GM21717 (cell line): ENCODE measurements at regions not wholly inside any gene's neighbourhood (a gene's known extent, or its start where the extent isn't known, plus 50 kb on each side); places are given as distances from the start of the nearest gene placed in this dataset.

Source experiments
- ATAC-seq: cut with Tn5 transposase; IDR thresholded peaks from one replicate; pipeline ENCODE4 v1.9.1; 2021; ENCODE audit warnings: mild to moderate bottlenecking, moderate library complexity; ENCODE audit not compliant: unreplicated experiment

DNA sequence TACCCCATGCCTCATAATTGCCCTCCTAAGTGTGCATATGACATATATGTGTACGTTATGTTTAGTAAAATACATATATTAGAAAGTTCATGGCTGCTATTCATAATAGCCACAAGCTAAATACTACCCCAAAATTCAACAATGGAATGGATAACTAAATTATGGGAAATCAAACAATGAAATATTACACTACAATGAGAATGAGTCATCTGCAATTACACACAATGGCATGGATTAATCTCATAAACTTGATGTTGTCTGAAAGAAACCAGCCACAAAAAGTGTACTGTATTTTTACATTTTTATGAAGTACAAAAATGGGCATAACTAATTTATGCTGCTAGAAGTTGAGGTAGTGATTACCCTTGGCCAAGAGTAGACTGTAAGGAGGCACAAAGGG is 477.0 kb downstream of the HAO1 start:
- no peak for ATAC-seq

- no peak for ATAC-seq
These were observed 469.3 kb downstream of the HAO1 start for GRCh38 chr20:7470912-7471311.

GRCh38 chr20:7490288-7490687 is 450.0 kb downstream of the HAO1 start:
- ATAC-seq = no peak

- no peak for ATAC-seq
These were observed 448.0 kb downstream of the HAO1 start for GRCh38 chr20:7492257-7492656.

DNA sequence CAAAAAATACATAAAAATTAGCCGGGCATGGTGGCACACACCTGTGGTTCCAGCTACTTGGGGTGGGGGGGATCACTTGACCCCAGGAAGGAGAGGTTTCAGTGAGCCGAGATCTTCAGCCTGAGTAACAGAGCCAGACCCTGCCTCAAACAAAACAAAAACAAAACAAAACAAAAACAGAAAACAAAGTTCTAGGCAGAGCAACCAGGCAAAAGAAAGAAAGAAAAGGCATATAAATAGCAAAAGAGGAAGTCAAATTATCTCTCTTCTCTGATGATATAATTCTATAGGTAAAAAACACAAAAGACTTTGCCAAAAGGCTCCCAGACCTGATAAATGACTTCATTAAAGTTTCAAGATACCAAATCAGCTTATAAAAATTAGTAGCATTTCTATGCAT is 446.9 kb downstream of the HAO1 start:
- no peak for ATAC-seq

DNA sequence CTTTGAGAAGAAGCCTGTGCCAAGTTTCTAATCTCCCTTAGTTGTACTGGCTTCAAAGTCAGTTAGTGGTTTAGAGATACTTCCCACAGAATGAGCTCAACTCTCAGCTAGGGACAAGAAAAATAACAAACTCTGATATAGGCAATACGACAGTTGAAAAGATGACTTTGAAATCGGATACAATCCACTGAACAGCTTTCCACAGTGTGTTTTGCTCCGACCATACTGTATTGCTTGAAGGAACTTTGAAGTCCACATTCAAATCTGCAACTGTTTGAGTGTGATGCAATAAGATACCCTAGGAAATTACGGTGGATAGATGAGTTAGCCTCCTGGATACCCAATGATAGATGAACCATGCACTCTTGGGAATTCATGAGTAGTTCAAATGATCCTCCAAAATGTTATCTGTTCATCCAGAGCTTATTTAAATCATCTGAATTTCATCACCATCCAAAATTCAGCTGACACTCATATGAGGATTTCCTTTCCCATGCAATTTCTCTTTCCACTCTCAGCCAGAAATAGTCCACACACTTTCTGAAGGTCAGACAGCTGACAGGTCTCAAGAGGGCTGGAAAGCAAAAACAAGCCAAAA is 443.8 kb downstream of the HAO1 start:
- ATAC-seq = no peak

DNA sequence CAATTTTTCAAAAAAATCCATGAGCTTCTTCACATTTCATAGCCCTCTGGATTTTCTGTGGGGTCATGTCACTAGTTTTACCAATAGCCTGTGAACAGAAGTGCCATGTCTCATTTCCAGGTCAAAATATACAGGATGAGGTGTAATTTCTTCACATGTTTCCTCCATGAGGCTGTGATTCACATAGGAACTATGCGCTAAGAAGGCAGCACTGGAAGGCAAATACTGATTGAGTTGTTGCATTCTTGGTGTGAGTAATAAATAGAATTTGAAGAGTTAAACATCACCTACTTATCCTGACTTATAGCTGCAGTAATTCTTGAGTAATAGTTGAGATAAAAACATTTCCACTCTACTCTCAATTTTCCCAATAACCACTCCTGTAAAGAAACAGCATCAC is 442.3 kb downstream of the HAO1 start:
- ATAC-seq = no peak

DNA sequence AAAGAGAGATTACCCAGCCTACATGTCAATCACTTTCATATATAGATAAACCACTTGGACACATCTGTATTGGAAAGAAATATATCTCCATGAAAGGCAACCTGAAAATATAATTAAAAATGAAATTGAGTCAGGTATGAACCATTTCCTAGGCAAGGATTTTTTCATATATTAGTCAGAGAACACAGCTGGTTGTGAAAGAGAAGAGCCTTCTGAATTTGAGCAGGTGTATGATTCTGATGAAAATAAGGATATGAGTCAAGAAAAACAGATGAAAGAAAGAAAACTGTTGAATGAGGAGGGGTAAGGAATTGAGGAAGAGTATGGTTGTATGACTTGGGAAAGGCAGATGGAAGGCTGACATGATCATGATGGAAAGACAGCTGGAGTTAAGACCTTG is 441.1 kb downstream of the HAO1 start:
- ATAC-seq = no peak

DNA sequence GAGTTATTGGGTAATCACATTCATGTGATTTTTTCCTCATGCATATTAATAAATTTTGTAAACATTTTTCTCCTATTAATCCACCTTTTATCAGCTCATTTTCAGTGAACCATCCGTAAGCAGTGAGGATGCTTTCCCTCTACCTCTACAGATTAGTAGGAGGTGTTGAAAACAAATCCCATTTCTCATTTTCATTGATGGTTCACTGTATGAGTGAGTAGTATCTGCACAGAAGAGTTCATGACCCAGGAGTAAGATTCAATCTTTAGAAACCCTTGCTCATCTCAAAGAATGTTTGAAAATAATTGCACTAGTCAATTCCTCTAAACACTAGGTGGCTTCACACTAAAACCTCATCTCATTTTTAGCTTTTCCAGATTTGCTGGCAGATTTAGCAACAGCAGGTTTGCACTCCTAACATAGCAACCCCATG is 440.0 kb downstream of the HAO1 start:
- no peak for ATAC-seq

DNA sequence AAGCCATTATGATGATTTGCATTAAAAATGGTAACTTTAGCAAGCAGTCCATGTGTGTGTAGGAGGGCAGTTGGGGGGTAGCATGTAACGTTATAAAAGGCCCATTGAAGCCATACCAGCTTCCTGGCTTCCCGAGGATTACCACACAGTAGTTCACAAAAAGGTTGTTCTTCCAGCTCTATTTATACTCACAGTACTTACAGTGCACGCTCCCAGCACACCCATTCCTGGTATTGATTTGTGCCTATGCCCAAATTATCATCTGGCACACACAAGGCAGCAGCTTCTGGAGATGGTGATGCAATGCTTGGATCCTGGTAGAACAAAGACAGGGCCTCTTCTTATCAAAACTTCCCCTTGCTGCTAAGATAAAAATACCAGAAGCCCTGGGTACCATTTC is 436.8 kb downstream of the HAO1 start:
- ATAC-seq = no peak

DNA sequence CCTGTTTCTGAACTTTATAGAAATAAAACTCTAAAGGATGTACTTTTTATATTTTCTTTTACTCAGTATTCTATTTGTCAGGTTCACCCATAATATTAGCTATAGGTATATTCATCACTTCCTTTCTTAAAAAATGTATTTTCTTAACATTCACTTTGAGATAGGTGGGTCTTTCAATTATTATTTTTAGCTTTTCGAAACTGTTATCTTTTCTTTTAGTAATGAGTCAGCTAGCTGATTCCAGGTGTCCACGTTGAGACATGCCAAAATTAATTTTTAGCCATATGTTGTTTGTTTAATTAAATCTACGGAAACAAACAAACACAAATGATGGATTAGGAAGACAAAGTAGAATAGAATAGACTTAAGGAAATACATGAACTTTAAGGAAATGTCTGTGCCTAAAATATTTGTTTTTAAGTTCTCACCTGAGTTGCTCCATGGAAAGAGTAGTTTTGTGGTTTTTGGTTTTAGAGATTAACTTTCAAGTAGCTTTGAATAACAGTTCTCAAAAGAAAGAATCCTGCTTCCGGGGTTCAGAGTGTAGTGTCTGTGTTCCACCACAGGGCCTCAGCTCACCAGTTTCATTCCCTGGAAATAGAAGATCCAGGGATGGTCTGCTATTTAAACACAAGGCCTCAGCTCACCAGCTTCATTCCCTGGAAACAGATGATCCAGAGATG is 435.0 kb downstream of the HAO1 start:
- ATAC-seq = no peak

DNA sequence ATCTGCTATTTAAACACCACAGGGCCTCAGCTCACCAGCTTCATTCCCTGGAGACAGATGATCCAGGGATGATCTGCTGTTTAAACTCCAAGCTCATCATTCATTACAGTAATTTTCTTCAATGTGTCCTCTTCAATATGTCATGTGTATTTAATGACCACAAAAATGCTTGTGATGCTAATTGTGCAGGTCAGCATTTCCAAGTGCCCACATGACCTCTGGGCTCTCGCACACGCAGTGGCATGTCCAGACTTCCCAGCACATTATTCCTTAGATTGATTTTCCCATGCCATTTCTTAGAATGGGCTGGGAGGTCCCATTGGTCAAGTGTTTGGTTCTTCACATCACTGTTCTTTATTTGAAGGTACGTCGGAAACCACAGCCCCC is 434.4 kb downstream of the HAO1 start:
- ATAC-seq = no peak

- ATAC-seq = no peak
These were observed 423.6 kb downstream of the HAO1 start for GRCh38 chr20:7516621-7517111.

DNA sequence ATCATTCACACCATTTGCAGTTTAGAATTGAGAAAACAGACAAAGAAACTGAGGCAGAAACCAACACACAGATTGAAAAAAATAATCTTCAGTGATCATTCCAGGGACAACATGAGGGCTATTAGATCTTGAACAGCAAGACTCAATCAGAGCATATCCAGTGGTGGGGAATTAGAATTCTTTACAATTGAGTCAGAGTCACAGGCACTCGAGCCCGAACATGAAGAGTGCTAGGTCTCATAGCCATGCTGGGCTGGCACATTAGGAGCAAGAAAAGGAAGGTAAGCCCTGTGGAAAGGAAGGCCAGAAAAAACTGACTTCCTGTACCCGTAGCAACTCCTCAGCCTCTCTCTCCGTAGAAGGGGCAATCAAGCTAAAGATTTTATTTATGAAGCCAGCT is 419.9 kb downstream of the HAO1 start:
- ATAC-seq = no peak

- ATAC-seq = no peak
These were observed 417.0 kb downstream of the HAO1 start for GRCh38 chr20:7523288-7523687.

- no peak for ATAC-seq
These were observed 400.2 kb downstream of the HAO1 start for GRCh38 chr20:7540018-7540417.

DNA sequence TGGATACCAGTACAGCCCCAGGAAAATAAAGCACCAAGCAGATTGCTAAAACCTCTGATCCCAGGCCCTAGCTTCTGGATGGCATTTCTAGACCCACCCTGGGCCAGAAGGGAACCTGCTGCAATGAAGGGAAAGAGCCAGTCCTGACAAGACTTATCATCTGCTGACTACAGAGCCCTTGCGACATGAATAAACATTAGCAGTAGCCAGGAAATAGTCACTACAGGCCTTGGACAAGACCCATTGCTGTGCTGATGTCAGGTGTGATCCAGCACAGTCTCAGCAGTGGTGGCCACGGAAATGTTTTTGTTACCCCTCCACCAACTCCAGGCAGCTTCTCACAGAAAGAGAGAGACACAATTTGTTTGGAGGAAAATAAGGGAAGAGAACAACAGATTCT is 399.3 kb downstream of the HAO1 start:
- no peak for ATAC-seq

- ATAC-seq = no peak
These were observed 369.2 kb downstream of the HAO1 start for GRCh38 chr20:7571101-7571500.

DNA sequence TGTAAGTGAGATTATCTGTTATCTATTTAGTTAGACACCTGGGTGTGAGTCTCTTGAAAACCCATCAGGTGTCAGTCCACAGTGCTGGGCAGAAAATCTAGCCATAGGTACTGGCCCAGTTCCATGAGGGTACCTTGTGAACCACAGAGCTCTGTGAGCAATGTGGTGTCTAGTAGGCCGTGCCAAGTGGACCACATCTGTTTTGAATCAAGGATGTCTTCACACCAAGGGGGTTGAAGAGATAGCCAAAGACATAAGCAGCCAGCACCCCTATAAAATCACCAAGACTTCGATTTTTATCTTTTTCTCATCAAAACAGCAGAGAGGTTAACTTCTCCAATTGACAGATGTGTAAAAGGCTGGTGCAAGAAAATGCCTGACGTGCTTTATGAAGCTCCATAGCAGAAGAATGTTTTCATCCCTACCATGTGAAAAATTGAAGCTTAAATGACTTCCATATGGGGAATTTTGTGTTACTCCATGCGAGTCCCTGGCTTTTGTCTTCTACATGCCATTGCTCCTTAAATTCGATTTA is 368.7 kb downstream of the HAO1 start:
- ATAC-seq = no peak

- no peak for ATAC-seq
These were observed 360.4 kb downstream of the HAO1 start for GRCh38 chr20:7579888-7580287.

- ATAC-seq = no peak
These were observed 355.1 kb downstream of the HAO1 start for GRCh38 chr20:7585126-7585679.

DNA sequence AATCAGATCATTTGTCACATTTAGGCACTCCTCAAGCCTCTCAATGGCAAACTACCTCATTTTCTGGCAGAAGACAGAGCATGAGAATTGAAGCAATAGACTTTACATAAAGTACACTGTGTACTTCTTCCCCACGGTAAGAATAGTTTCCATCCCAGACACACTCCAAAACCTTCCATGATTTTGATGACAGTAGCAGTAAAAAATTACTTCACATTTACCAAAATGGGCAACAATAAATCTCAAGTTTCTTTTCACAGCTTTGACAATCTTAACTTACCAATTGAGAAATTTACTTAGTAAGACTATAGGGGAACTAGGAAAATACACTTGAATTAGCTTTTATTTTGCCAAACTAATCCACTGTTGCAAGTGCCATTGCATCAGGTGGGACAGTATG is 353.8 kb downstream of the HAO1 start:
- ATAC-seq = no peak
